H7 (cell line): ENCODE measurements at regions not wholly inside any gene's neighbourhood (a gene's known extent, or its start where the extent isn't known, plus 50 kb on each side); places are given as distances from the start of the nearest gene placed in this dataset.
"Not testable (repeated sequence)": the region's sequence is repeated elsewhere in the genome, so short reads cannot be mapped to it uniquely, and the experiment has no call there.

Experiments
- DNase-seq: peaks from one replicate; pipeline ENCODE4 v3.0.0; 2012
- H3K27me3 ChIP-seq: 2 replicates; pipeline ENCODE4 v1.6.0; 2011; ENCODE audit warnings: mild to moderate bottlenecking, low read length; ENCODE audit not compliant: control insufficient read depth, insufficient read depth
- H3K36me3 ChIP-seq: replicated peaks from 2 replicates; pipeline ENCODE4 v1.5.1; 2011; ENCODE audit warnings: low read length; ENCODE audit not compliant: control insufficient read depth, insufficient read depth
- H3K4me3 ChIP-seq: 2 replicates; pipeline ENCODE4 v1.5.1; 2011; ENCODE audit warnings: low read depth, mild to moderate bottlenecking, control low read depth, low read length, moderate library complexity; ENCODE audit not compliant: insufficient read depth

GRCh38 chr10:109587366-109587765, 335.9 kb downstream of the XPNPEP1 start:
- no peak for DNase-seq
- H3K36me3 ChIP-seq = no peaks in the 10 kb centered on the region
- no peak overlapping the region for H3K4me3 ChIP-seq
- no peaks in the 10 kb centered on the region for H3K27me3 ChIP-seq

DNA sequence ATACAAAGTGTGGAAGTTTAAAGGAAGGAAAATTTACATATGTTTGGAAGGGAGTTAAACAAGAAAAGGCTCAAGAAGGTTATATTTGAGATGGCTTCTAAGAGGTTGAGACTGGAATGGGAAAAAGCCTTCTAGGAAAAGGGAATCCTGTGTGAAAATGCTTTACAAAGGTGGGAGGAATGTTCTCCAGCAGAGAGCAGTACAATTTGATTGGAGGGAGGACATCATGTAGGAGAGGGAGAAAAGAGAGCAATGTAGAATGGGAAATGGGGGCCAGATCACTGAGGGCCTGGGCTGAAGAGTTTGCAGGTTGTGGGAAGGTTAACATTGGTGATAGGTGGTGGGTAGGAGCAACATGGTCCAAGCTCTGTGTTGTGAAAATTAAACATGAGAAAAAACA, 366.9 kb downstream of the XPNPEP1 start:
- Histone ChIP-seq H3K27me3 (no peaks in the 10 kb centered on the region), H3K36me3 (no peaks in the 10 kb centered on the region), H3K4me3 (no peak overlapping the region)
- DNase-seq = no peak

- DNase-seq, H3K27me3 ChIP-seq, H3K36me3 ChIP-seq, H3K4me3 ChIP-seq: not testable (repeated sequence)
Observed at GRCh38 chr10:109542050-109542603, 381.2 kb downstream of the XPNPEP1 start.

GRCh38 chr10:109534193-109534592, 389.1 kb downstream of the XPNPEP1 start:
- DNase-seq = no peak
- Histone ChIP-seq H3K27me3 (no peaks in the 10 kb centered on the region), H3K4me3 (no peak overlapping the region), H3K36me3 (no peaks in the 10 kb centered on the region)

GRCh38 chr10:109529258-109529657, 394.1 kb downstream of the XPNPEP1 start:
- Histone ChIP-seq H3K36me3 (no peaks in the 10 kb centered on the region), H3K27me3 (no peaks in the 10 kb centered on the region), H3K4me3 (no peak overlapping the region)
- no peak for DNase-seq

GRCh38 chr10:109517748-109518147, 405.6 kb downstream of the XPNPEP1 start:
- no peak for DNase-seq
- Histone ChIP-seq H3K36me3 (no peaks in the 10 kb centered on the region), H3K4me3 (no peak overlapping the region), H3K27me3 (no peaks in the 10 kb centered on the region)

DNA sequence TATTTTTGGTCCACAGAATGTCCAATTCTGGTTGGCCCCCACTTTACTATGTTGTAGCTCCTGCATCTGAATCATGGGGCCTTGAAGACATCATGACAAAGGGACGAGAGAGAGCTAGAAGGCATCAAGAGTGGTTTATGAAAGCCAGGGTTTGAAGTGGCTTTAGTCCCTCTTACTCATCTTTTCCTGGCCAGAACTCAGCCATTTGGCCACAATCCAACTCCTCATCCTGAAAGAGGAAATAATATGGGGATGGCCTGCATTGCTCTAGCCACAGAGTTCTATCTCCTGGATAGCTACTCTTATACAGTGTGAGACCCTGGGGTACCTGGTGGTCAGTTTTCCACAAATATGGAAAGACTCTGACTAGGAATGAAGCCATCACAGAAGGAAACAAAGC, 418.9 kb downstream of the XPNPEP1 start:
- no peaks in the 10 kb centered on the region for H3K36me3 ChIP-seq
- DNase-seq = no peak
- H3K27me3 ChIP-seq = no peaks in the 10 kb centered on the region
- no peak overlapping the region for H3K4me3 ChIP-seq

DNA sequence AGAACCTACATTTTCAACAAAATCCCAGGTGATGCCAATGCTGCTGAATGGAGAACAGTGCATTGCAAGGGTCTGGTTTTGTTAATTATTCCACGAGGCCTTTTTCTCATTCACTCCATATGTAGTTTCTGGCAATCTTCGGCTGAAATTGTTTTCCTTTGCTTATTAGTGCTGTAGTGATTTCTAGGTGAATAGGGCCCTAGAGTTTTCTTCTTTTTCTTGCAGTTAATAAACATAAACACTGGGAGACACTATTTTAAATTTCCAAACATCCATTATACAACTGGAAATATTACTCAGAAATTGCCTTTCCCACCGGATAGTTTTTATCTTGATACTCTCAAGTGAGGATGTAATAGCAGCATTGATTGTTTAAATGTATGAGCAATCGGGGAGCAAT, 435.6 kb downstream of the XPNPEP1 start:
- no peak for DNase-seq
- Histone ChIP-seq H3K4me3 (no peak overlapping the region), H3K27me3 (no peaks in the 10 kb centered on the region), H3K36me3 (no peaks in the 10 kb centered on the region)

DNA sequence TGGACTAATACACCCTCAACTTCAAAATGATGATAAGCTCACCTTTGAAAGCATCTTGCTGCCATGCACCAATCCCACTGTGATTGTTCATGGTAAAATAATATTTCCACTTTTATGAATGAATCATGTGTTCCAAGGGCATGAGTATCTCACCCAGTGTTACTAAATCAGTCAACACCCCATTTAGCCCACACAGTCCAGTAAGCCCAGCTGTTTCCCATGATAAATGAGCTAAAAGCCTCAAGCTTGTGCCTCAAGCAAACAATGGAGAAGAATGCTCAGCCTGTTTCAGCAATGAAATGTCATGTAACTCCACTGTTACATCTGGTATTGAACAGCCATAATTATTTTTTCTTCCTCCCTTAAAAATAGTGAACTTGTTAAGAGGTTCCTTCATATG, 442.5 kb downstream of the XPNPEP1 start:
- Histone ChIP-seq H3K4me3 (no peak overlapping the region), H3K27me3 (no peaks in the 10 kb centered on the region), H3K36me3 (no peaks in the 10 kb centered on the region)
- no peak for DNase-seq

GRCh38 chr10:109475711-109476421, 447.4 kb downstream of the XPNPEP1 start:
- DNase-seq = no peak
- Histone ChIP-seq H3K4me3 (no peak overlapping the region), H3K36me3 (no peaks in the 10 kb centered on the region), H3K27me3 (no peaks in the 10 kb centered on the region)

- no peak overlapping the region for H3K4me3 ChIP-seq
- DNase-seq = peak; percentile 16
- H3K36me3 ChIP-seq = no peaks in the 10 kb centered on the region
- H3K27me3 ChIP-seq = no peaks in the 10 kb centered on the region
Observed at GRCh38 chr10:109474812-109475211, 448.5 kb downstream of the XPNPEP1 start.

GRCh38 chr10:109474261-109474660, 449.1 kb downstream of the XPNPEP1 start:
- no peaks in the 10 kb centered on the region for H3K36me3 ChIP-seq
- H3K4me3 ChIP-seq = no peak overlapping the region
- no peaks in the 10 kb centered on the region for H3K27me3 ChIP-seq
- DNase-seq = no peak

- no peak for DNase-seq
- Histone ChIP-seq H3K36me3 (no peaks in the 10 kb centered on the region), H3K27me3 (no peaks in the 10 kb centered on the region; the same call in 1 of the 2 replicates), H3K4me3 (no peak overlapping the region)
Observed at GRCh38 chr10:109467551-109467950, 455.8 kb downstream of the XPNPEP1 start.

DNA sequence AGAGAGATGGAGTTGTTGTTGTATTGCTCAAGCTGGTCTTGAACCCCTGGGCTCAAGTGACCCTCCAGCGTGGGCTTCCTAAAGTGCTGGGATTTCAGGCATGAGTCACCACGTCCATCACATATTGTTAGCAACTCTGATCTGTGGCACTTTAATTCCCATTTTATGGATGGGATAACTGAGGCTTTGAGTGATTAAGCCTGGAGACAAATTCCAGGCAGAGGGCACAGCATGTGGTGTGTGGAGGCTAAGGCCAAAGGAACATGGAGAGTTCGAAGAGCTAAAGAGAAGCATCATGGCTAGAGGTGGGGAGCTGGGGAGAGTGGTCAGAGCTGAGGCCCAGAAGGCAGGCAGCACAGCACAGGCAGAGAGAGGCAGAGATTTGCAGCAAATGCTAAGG, 458.4 kb downstream of the XPNPEP1 start:
- H3K36me3 ChIP-seq = no peaks in the 10 kb centered on the region
- H3K27me3 ChIP-seq = no peaks in the 10 kb centered on the region; the same call in 1 of the 2 replicates
- no peak overlapping the region for H3K4me3 ChIP-seq
- DNase-seq = no peak

DNA sequence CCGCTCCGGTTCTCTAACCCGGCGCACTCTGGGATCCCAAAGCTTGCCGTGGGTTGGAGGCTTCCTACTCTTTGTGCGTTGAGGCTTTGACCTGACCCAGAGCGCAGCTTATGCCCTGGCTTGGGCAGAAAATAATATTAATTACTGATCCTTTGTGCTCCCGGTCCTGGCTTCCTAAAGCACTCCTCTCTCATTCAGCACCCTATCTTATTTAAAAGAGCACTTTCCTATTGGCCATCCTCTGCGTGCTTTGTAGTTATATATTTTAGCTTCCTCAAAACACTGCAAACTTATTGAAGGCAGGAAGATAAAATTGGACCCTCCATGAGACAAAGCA, 466.0 kb downstream of the XPNPEP1 start:
- no peak for DNase-seq
- H3K36me3 ChIP-seq = no peaks in the 10 kb centered on the region
- H3K4me3 ChIP-seq = peak overlapping the region; percentile 58
- H3K27me3 ChIP-seq = peaks cover 39% of the 10 kb centered on the region
